HCT116 (cell line): ENCODE measurements at regions not wholly inside any gene's neighbourhood (a gene's known extent, or its start where the extent isn't known, plus 50 kb on each side); places are given as distances from the start of the nearest gene placed in this dataset.

ENCODE experiments used
- ATAC-seq: fragments of 200-7000 bp; cut with Tn5 transposase; 2 replicates; pipeline ENCODE4 v1.9.1; 2020; ENCODE audit warnings: mild to moderate bottlenecking, moderate library complexity
- BruUV-seq: library from RNA; stranded (reverse); fragments of 400-500 nt; replicated peaks from 2 replicates; lab custom pipeline; 2021; lab: Mats Ljungman, UMichigan
- CTCF ChIA-PET: fragments of 300-600 bp; sonication (Branson Sonifier 250); formaldehyde crosslinking; loops from one replicate; lab custom pipeline; 2021; ENCODE audit warnings: antibody characterized with exemption; lab: Charles Lee
- POLR2A ChIA-PET: fragments of 300-600, 350-600 bp; sonication (Branson Sonifier 250); formaldehyde crosslinking; loops from one replicate; lab custom pipeline; 2021; ENCODE audit warnings: antibody characterized with exemption; lab: Charles Lee
- RAD21 ChIA-PET, 2 experiments: fragments of 300-600 bp; sonication (Branson Sonifier 250); formaldehyde crosslinking; loops; one replicate each; lab custom pipeline; 2023; ENCODE audit warnings: low total read pairs in 2 of 2; ENCODE audit not compliant: uncharacterized antibody in 2 of 2, unreplicated experiment in 2 of 2, low non-redundant PET in 1 of 2; lab: Charles Lee
- DNase-seq: peaks from one replicate; pipeline ENCODE4 v3.0.0-alpha.2; 2010; ENCODE audit warnings: low read depth, low spot score
- H2AFZ ChIP-seq: fragments of 200-600 bp; shearing (Covaris generic), sonication (generic); 2 replicates; pipeline ENCODE4 v1.6.1; 2017; ENCODE audit warnings: low read depth, mixed run types, mixed read lengths, antibody characterized with exemption, low read length; ENCODE audit not compliant: poor library complexity, severe bottlenecking
- H3K27ac ChIP-seq: 2 replicates; pipeline ENCODE4 v1.5.1; 2012; ENCODE audit warnings: low read depth, low read length
- H3K27me3 ChIP-seq: fragments of 200-600 bp; sonication (generic); 2 replicates; pipeline ENCODE4 v1.6.1; 2016; ENCODE audit warnings: mixed run types, low read length, mixed read lengths; ENCODE audit not compliant: insufficient read depth
- H3K36me3 ChIP-seq, 2 experiments: fragments of 200-500 bp in 1 of 2; fragments of 200-600 bp in 1 of 2; sonication (Bioruptor generic) in 1 of 2; sonication (generic) in 1 of 2; 2 replicates each; pipeline versions ENCODE4 v1.5.1 to v1.6.1; 2014 to 2016; ENCODE audit warnings: low read length in 2 of 2, inconsistent platforms in 1 of 2, mixed read lengths in 1 of 2, mixed run types in 1 of 2; ENCODE audit not compliant: insufficient read depth in 2 of 2, control insufficient read depth in 1 of 2
- H3K4me1 ChIP-seq, 2 experiments: fragments of 200-600 bp in 1 of 2; sonication (generic) in 1 of 2; 2 replicates each; pipeline versions ENCODE4 v1.5.1 to v1.6.1; 2012 to 2017; ENCODE audit warnings: low read length in 2 of 2, inconsistent platforms in 1 of 2, mild to moderate bottlenecking in 1 of 2, mixed read lengths in 1 of 2, mixed run types in 1 of 2, moderate library complexity in 1 of 2; ENCODE audit not compliant: insufficient read depth in 2 of 2, control insufficient read depth in 1 of 2
- H3K4me2 ChIP-seq: fragments of 200-600 bp; sonication (generic); 2 replicates; pipeline ENCODE4 v1.6.1; 2017; ENCODE audit warnings: mixed run types, low read length, mixed read lengths
- H3K4me3 ChIP-seq, 2 experiments: fragments of 200-600 bp in 1 of 2; sonication (generic) in 1 of 2; replicated peaks in 1 of 2; 2 replicates each; pipeline ENCODE4 v1.5.1; 2011 to 2016; ENCODE audit warnings: low read length in 2 of 2, control low read depth in 1 of 2, low read depth in 1 of 2, mild to moderate bottlenecking in 1 of 2, mixed read lengths in 1 of 2, mixed run types in 1 of 2
- H3K79me2 ChIP-seq: fragments of 200-600 bp; sonication (generic); 2 replicates; pipeline ENCODE4 v1.6.1; 2017; ENCODE audit warnings: mild to moderate bottlenecking, mixed run types, low read length, moderate library complexity, mixed read lengths; ENCODE audit not compliant: insufficient read depth
- H3K9ac ChIP-seq: fragments of 200-600 bp; sonication (generic); 2 replicates; pipeline ENCODE4 v1.6.1; 2016; ENCODE audit warnings: low read length, mixed read lengths
- H3K9me2 ChIP-seq: fragments of 200-600 bp; sonication (generic), shearing (Covaris generic); 2 replicates; pipeline ENCODE4 v1.6.1; 2017; ENCODE audit warnings: mixed run types, mild to moderate bottlenecking, moderate library complexity; ENCODE audit not compliant: insufficient read depth
- H3K9me3 ChIP-seq, 2 experiments: fragments of 200-500 bp in 1 of 2; fragments of 200-600 bp in 1 of 2; sonication (Bioruptor generic) in 1 of 2; sonication (generic) in 1 of 2; 2 replicates each; pipeline ENCODE4 v1.6.1; 2014 to 2017; ENCODE audit warnings: low read length in 2 of 2, mixed read lengths in 2 of 2, inconsistent platforms in 1 of 2, low read depth in 1 of 2, mild to moderate bottlenecking in 1 of 2, mixed run types in 1 of 2, moderate library complexity in 1 of 2; ENCODE audit not compliant: control insufficient read depth in 1 of 2, insufficient read depth in 1 of 2
- H4K20me1 ChIP-seq: fragments of 200-600 bp; sonication (generic), shearing (Covaris generic); 2 replicates; pipeline ENCODE4 v1.6.1; 2017; ENCODE audit warnings: mixed run types, mild to moderate bottlenecking, moderate library complexity; ENCODE audit not compliant: insufficient read depth
- ATF3 ChIP-seq: IDR thresholded peaks from 2 replicates; pipeline ENCODE4 v1.6.1; 2012
- CEBPB ChIP-seq: IDR thresholded peaks from 2 replicates; pipeline ENCODE4 v1.6.1; 2012; ENCODE audit warnings: low read depth
- FOSL1 ChIP-seq: IDR thresholded peaks from 2 replicates; pipeline ENCODE4 v1.6.1; 2012; ENCODE audit warnings: low read depth
- MAX ChIP-seq: IDR thresholded peaks from 2 replicates; pipeline ENCODE4 v1.6.1; 2012
- SP1 ChIP-seq: IDR thresholded peaks from 2 replicates; pipeline ENCODE4 v1.6.1; 2012; ENCODE audit warnings: low read depth
- SRF ChIP-seq: IDR thresholded peaks from 2 replicates; pipeline ENCODE4 v1.6.1; 2012; ENCODE audit warnings: low read depth
- TCF7L2 ChIP-seq: IDR thresholded peaks from 2 replicates; pipeline ENCODE4 v1.7.0; 2011; ENCODE audit warnings: borderline replicate concordance, inconsistent platforms; ENCODE audit not compliant: insufficient read depth, insufficient read length; ENCODE audit errors: extremely low read depth
- YY1 ChIP-seq: IDR thresholded peaks from 2 replicates; pipeline ENCODE4 v1.6.1; 2011; ENCODE audit warnings: low read length, low read depth, moderate library complexity, mild to moderate bottlenecking; ENCODE audit not compliant: insufficient replicate concordance; ENCODE audit errors: extremely low read depth
- ZBTB33 ChIP-seq: IDR thresholded peaks from 2 replicates; pipeline ENCODE4 v1.6.1; 2011; ENCODE audit warnings: mild to moderate bottlenecking, low read length, moderate library complexity; ENCODE audit not compliant: insufficient replicate concordance; ENCODE audit errors: extremely low read depth
- ZFX ChIP-seq: fragments of 450-650 bp; IDR thresholded peaks from 2 replicates; pipeline ENCODE4 v1.6.1; 2017
- intact Hi-C: fragments of 100-400 bp; cut with micrococcal nuclease; formaldehyde crosslinking; loops from 2 replicates; pipeline ENCODE4 v1.10.0; 2022

- no peak overlapping the region for H3K9ac ChIP-seq
- intact Hi-C loops, result no loop called here
- H3K9me2 ChIP-seq, result no peaks in the 10 kb centered on the region
- POLR2A ChIA-PET, result no interaction called here
- no peak for DNase-seq
- RAD21 ChIA-PET, result no interaction called here
- H3K27me3 ChIP-seq, result no peaks in the 10 kb centered on the region
- no peaks in the 10 kb centered on the region for H3K36me3 ChIP-seq
- H3K4me2 ChIP-seq, result no peak overlapping the region
- H3K9me3 ChIP-seq, result no peaks in the 10 kb centered on the region
- TF ChIP-seq FOSL1, result no peak
- no peak for TF ChIP-seq ZFX
- TF ChIP-seq MAX, result no peak
- TF ChIP-seq SRF, result no peak
- no peak for TF ChIP-seq ZBTB33
- TF ChIP-seq YY1, result no peak
- TF ChIP-seq ATF3, result no peak
- TF ChIP-seq TCF7L2, result no peak
- TF ChIP-seq SP1, result no peak
- TF ChIP-seq CEBPB, result no peak
- TF ChIP-seq, all 23 proteins: peak for 0
- Histone ChIP-seq H3K4me3 (no peak overlapping the region), H3K4me1 (no peaks in the 10 kb centered on the region), H4K20me1 (no peaks in the 10 kb centered on the region), H3K79me2 (no peaks in the 10 kb centered on the region), H2AFZ (no peak overlapping the region), H3K27ac (no peak overlapping the region)
- no TSS peak for BruUV-seq
- ATAC-seq, result no peak
- CTCF ChIA-PET, result no interaction called here
Measured at GRCh38 chr4:155512817-155513216, 136.1 kb upstream of the MAP9 start.
